ENCODE measurements at regions not wholly inside any gene's neighbourhood (a gene's known extent, or its start where the extent isn't known, plus 50 kb on each side); places are given as distances from the start of the nearest gene placed in this dataset.

- TF ChIP-seq CTCF (conservative IDR thresholded peaks at IDR 0.05; ENCODE audit: low read depth, low read length) (no peak), EZH2 (IDR thresholded peaks at IDR 0.05; ENCODE audit: borderline replicate concordance, low read depth, low read length, poor library complexity, severe bottlenecking) (no peak)
Measured at GRCh38 chr1:14467112-14467511, 131.4 kb upstream of the KAZN start.

All from A673 (cell line).